ENCODE measurements at regions not wholly inside any gene's neighbourhood (a gene's known extent, or its start where the extent isn't known, plus 50 kb on each side); places are given as distances from the start of the nearest gene placed in this dataset.

- no peak for TF ChIP-seq POLR2AphosphoS5 (IDR thresholded peaks at IDR 0.05; ENCODE audit: borderline replicate concordance, low read depth, low read length)
- TF ChIP-seq EZH2 (IDR thresholded peaks at IDR 0.05): no peak
- no peak for TF ChIP-seq FOXP2 (optimal IDR thresholded peaks at IDR 0.05; ENCODE audit: control extremely low read depth, extremely low read length, insufficient read depth)
Measured at GRCh38 chr11:95506777-95507176, 275.8 kb upstream of the SESN3 start.

Data from SK-N-MC (cell line).